ENCODE measurements at regions not wholly inside any gene's neighbourhood (a gene's known extent, or its start where the extent isn't known, plus 50 kb on each side); places are given as distances from the start of the nearest gene placed in this dataset.

DNA sequence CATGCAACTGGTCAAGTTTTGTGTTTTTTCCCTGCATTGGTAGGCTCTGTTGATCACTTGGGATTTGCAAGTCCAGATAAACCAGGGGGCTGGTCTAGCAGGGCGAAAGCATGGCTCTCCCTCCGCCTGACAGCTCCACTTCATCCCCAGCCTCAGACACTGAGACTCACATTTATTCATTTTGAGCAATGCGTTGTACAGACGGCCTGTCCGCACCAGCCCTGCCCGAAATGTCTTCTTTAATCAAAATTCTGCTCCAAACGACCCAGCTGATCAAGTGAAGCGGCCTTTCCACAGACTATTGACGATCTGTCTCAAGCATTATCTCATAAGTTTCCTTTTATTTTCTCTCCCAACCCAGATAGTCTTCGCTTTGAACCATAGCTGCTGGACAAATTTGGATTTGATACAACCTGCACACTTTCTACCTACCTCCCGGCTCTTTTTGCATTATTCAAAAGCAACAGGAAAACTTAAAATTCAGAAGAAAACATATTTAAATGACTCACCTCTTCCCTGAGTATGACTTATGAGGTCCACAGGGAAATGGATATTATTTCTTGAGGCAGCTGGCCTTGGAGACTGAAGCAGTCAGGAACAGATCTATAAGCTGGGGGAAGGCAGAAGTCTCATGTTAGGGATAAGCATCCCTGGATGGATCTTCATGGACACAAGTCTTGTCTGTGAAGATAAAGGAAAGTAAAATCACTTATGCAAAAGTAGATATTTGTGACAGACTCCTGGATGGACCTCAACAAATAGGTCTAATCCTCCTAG, 498.9 kb upstream of the MGMT start:
- Histone ChIP-seq H3K4me1 (ENCODE audit: control insufficient read depth, low read length) (no peaks in the 10 kb centered on the region), H3F3A (ENCODE audit: control insufficient read depth, insufficient read depth) (no peaks in the 10 kb centered on the region), H3K9me3 (ENCODE audit: control insufficient read depth, insufficient read depth, low read length) (no peaks in the 10 kb centered on the region), H3K79me2 (ENCODE audit: control insufficient read depth, low read length) (no peaks in the 10 kb centered on the region), H3K27ac (ENCODE audit: low read depth, low read length) (no peak overlapping the region), H4K20me1 (ENCODE audit: control insufficient read depth, insufficient read depth, low read depth, low read length) (no peaks in the 10 kb centered on the region), H3K36me3 (ENCODE audit: control insufficient read depth, low read length) (no peaks in the 10 kb centered on the region), H3K4me2 (ENCODE audit: low read length) (no peak overlapping the region), H3K4me3 (ENCODE audit: low read length) (no peak overlapping the region), H3K9me2 (replicated peaks; ENCODE audit: control insufficient read depth, low read length) (no peaks in the 10 kb centered on the region), H3K27me3 (ENCODE audit: control insufficient read depth, low read length) (no peaks in the 10 kb centered on the region)
- no peak for TF ChIP-seq EZH2phosphoT487 (IDR thresholded peaks at IDR 0.05; ENCODE audit: borderline replicate concordance, low read length)
- TF ChIP-seq, protein P1, sequence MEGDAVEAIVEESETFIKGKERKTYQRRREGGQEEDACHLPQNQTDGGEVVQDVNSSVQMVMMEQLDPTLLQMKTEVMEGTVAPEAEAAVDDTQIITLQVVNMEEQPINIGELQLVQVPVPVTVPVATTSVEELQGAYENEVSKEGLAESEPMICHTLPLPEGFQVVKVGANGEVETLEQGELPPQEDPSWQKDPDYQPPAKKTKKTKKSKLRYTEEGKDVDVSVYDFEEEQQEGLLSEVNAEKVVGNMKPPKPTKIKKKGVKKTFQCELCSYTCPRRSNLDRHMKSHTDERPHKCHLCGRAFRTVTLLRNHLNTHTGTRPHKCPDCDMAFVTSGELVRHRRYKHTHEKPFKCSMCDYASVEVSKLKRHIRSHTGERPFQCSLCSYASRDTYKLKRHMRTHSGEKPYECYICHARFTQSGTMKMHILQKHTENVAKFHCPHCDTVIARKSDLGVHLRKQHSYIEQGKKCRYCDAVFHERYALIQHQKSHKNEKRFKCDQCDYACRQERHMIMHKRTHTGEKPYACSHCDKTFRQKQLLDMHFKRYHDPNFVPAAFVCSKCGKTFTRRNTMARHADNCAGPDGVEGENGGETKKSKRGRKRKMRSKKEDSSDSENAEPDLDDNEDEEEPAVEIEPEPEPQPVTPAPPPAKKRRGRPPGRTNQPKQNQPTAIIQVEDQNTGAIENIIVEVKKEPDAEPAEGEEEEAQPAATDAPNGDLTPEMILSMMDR (IDR thresholded peaks at IDR 0.05; ENCODE audit: low read depth, low read length, poor library complexity, severe bottlenecking), result no peak

DNA sequence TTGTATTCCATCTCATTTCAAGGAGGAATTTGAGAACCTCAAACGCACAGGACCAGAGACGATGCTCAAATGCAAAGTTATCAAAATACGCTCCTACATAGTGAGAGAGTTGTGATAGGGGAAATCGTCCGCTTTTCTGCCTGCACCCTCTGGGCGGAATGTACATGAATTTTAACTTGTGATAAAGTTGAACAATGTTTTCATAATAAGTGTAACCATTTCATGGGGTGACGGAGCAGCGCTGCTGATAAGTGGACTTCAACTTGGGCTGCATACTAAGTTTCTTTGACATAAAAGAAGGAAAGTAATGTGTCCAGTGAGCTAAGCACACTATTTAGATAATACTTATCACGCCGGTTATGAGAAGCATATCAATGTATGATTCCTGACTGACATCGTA, 497.5 kb upstream of the MGMT start:
- no peak overlapping the region for H3K4me2 ChIP-seq (ENCODE audit: low read length)
- H3K9me3 ChIP-seq (ENCODE audit: control insufficient read depth, insufficient read depth, low read length), result no peaks in the 10 kb centered on the region
- no peaks in the 10 kb centered on the region for H3K36me3 ChIP-seq (ENCODE audit: control insufficient read depth, low read length)
- H3K79me2 ChIP-seq (ENCODE audit: control insufficient read depth, low read length), result no peaks in the 10 kb centered on the region
- H3K27ac ChIP-seq (ENCODE audit: low read depth, low read length), result no peak overlapping the region
- TF ChIP-seq, protein P1 (IDR thresholded peaks at IDR 0.05; ENCODE audit: low read depth, low read length, poor library complexity, severe bottlenecking), result no peak
- no peak for TF ChIP-seq EZH2phosphoT487 (IDR thresholded peaks at IDR 0.05; ENCODE audit: borderline replicate concordance, low read length)
- no peaks in the 10 kb centered on the region for H3K9me2 ChIP-seq (replicated peaks; ENCODE audit: control insufficient read depth, low read length)
- H3K4me3 ChIP-seq (ENCODE audit: low read length), result no peak overlapping the region
- no peaks in the 10 kb centered on the region for H3K27me3 ChIP-seq (ENCODE audit: control insufficient read depth, low read length)
- no peaks in the 10 kb centered on the region for H4K20me1 ChIP-seq (ENCODE audit: control insufficient read depth, insufficient read depth, low read depth, low read length)
- H3F3A ChIP-seq (ENCODE audit: control insufficient read depth, insufficient read depth), result no peaks in the 10 kb centered on the region
- H3K4me1 ChIP-seq (ENCODE audit: control insufficient read depth, low read length), result no peaks in the 10 kb centered on the region

GRCh38 chr10:128971374-128972035, 495.5 kb upstream of the MGMT start:
- no peaks in the 10 kb centered on the region for H3K4me1 ChIP-seq (ENCODE audit: control insufficient read depth, low read length)
- H3F3A ChIP-seq (ENCODE audit: control insufficient read depth, insufficient read depth), result no peaks in the 10 kb centered on the region
- H3K27ac ChIP-seq (ENCODE audit: low read depth, low read length), result no peak overlapping the region
- H3K36me3 ChIP-seq (ENCODE audit: control insufficient read depth, low read length), result no peaks in the 10 kb centered on the region
- no peaks in the 10 kb centered on the region for H4K20me1 ChIP-seq (ENCODE audit: control insufficient read depth, insufficient read depth, low read depth, low read length)
- no peaks in the 10 kb centered on the region for H3K27me3 ChIP-seq (ENCODE audit: control insufficient read depth, low read length)
- H3K4me2 ChIP-seq (ENCODE audit: low read length), result no peak overlapping the region
- H3K79me2 ChIP-seq (ENCODE audit: control insufficient read depth, low read length), result no peaks in the 10 kb centered on the region
- H3K9me2 ChIP-seq (replicated peaks; ENCODE audit: control insufficient read depth, low read length), result no peaks in the 10 kb centered on the region
- no peaks in the 10 kb centered on the region for H3K9me3 ChIP-seq (ENCODE audit: control insufficient read depth, insufficient read depth, low read length)
- TF ChIP-seq, protein P1 (IDR thresholded peaks at IDR 0.05; ENCODE audit: low read depth, low read length, poor library complexity, severe bottlenecking), result no peak
- no peak for TF ChIP-seq EZH2phosphoT487 (IDR thresholded peaks at IDR 0.05; ENCODE audit: borderline replicate concordance, low read length)
- no peak overlapping the region for H3K4me3 ChIP-seq (ENCODE audit: low read length)

Data from DOHH2 (cell line).